ENCODE measurements at regions not wholly inside any gene's neighbourhood (a gene's known extent, or its start where the extent isn't known, plus 50 kb on each side); places are given as distances from the start of the nearest gene placed in this dataset.
"Not testable (repeated sequence)": the region's sequence is repeated elsewhere in the genome, so short reads cannot be mapped to it uniquely, and the experiment has no call there.

GRCh38 chr6:81373414-81373813 lies 379.1 kb downstream of the TENT5A start:
- Mint-ChIP-seq H3K9me3 (ENCODE audit: low read depth) (no peaks in the 10 kb centered on the region), H3K27ac (no peak overlapping the region), H3K4me1 (ENCODE audit: low read depth) (no peaks in the 10 kb centered on the region), H3K36me3 (ENCODE audit: insufficient read depth) (no peaks in the 10 kb centered on the region), H3K4me3 (ENCODE audit: low read depth) (no peak overlapping the region), H3K27me3 (no peaks in the 10 kb centered on the region)
- TF ChIP-seq CTCF (IDR thresholded peaks at IDR 0.05; ENCODE audit: unreplicated experiment), result no peak
- DNase-seq (ENCODE audit: low spot score, unreplicated experiment), result no peak

GRCh38 chr6:81371930-81372329 lies 380.6 kb downstream of the TENT5A start:
- Mint-ChIP-seq H3K4me3 (ENCODE audit: low read depth) (no peak overlapping the region), H3K27ac (no peak overlapping the region), H3K9me3 (ENCODE audit: low read depth) (no peaks in the 10 kb centered on the region), H3K27me3 (no peaks in the 10 kb centered on the region), H3K36me3 (ENCODE audit: insufficient read depth) (no peaks in the 10 kb centered on the region), H3K4me1 (ENCODE audit: low read depth) (peaks cover 4% of the 10 kb centered on the region)
- DNase-seq (ENCODE audit: low spot score, unreplicated experiment), result no peak
- no peak for TF ChIP-seq CTCF (IDR thresholded peaks at IDR 0.05; ENCODE audit: unreplicated experiment)

- no peak for DNase-seq (ENCODE audit: low spot score, unreplicated experiment)
- Mint-ChIP-seq H3K27me3 (no peaks in the 10 kb centered on the region), H3K27ac (no peak overlapping the region), H3K36me3 (ENCODE audit: insufficient read depth) (no peaks in the 10 kb centered on the region), H3K4me1 (ENCODE audit: low read depth) (peaks cover 6% of the 10 kb centered on the region), H3K9me3 (ENCODE audit: low read depth) (no peaks in the 10 kb centered on the region), H3K4me3 (ENCODE audit: low read depth) (no peak overlapping the region)
- TF ChIP-seq CTCF (IDR thresholded peaks at IDR 0.05; ENCODE audit: unreplicated experiment), result no peak
Measured at GRCh38 chr6:81366972-81367371, 385.5 kb downstream of the TENT5A start.

- Mint-ChIP-seq H3K27ac (no peak overlapping the region), H3K27me3 (no peaks in the 10 kb centered on the region), H3K4me3 (ENCODE audit: low read depth) (no peak overlapping the region), H3K36me3 (ENCODE audit: insufficient read depth) (no peaks in the 10 kb centered on the region), H3K4me1 (ENCODE audit: low read depth) (peaks cover 7% of the 10 kb centered on the region), H3K9me3 (ENCODE audit: low read depth) (peaks cover 3% of the 10 kb centered on the region)
- no peak for TF ChIP-seq CTCF (IDR thresholded peaks at IDR 0.05; ENCODE audit: unreplicated experiment)
- no peak for DNase-seq (ENCODE audit: low spot score, unreplicated experiment)
Measured at GRCh38 chr6:81362246-81362645, 390.2 kb downstream of the TENT5A start.

- no peaks in the 10 kb centered on the region for H3K36me3 Mint-ChIP-seq (ENCODE audit: insufficient read depth)
Measured at GRCh38 chr6:81353262-81353661, 399.2 kb downstream of the TENT5A start.

GRCh38 chr6:81344026-81344425 lies 408.5 kb downstream of the TENT5A start:
- not testable (repeated sequence) for DNase-seq (ENCODE audit: low spot score, unreplicated experiment); H3K27me3 Mint-ChIP-seq; H3K27ac Mint-ChIP-seq; H3K4me3 Mint-ChIP-seq (ENCODE audit: low read depth); H3K4me1 Mint-ChIP-seq (ENCODE audit: low read depth); H3K36me3 Mint-ChIP-seq (ENCODE audit: insufficient read depth); H3K9me3 Mint-ChIP-seq (ENCODE audit: low read depth)

More at GRCh38 chr6:81353262-81353661, 399.2 kb downstream of the TENT5A start:
- no peak for DNase-seq (ENCODE audit: low spot score, unreplicated experiment)
- TF ChIP-seq CTCF (IDR thresholded peaks at IDR 0.05; ENCODE audit: unreplicated experiment), result no peak
- peaks cover 3% of the 10 kb centered on the region for H3K9me3 Mint-ChIP-seq (ENCODE audit: low read depth)
- H3K4me1 Mint-ChIP-seq (ENCODE audit: low read depth), result no peaks in the 10 kb centered on the region
- H3K27me3 Mint-ChIP-seq, result no peaks in the 10 kb centered on the region
- H3K4me3 Mint-ChIP-seq (ENCODE audit: low read depth), result no peak overlapping the region
- no peak overlapping the region for H3K27ac Mint-ChIP-seq
